ENCODE measurements at regions not wholly inside any gene's neighbourhood (a gene's known extent, or its start where the extent isn't known, plus 50 kb on each side); places are given as distances from the start of the nearest gene placed in this dataset.

DNA sequence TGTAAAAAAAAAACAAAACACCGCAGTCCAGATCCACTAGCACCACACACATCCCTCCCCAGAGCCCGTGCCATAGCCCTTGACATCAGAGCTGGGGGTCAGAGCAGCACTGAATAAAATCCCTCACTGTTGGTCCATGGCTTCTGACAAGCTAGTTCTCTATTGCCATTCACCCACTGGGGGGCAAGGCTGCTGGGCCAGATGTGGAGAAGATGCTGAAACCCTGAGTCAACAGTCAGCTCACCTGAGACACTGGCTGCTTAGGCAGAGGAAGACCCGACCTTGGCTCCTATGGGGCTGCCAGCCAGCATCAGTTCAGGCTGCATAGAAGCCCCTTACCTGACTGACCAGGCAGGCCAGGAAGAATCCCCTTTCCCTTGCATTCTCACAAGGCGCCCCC is 228.2 kb downstream of the SOX9 start:
- Mint-ChIP-seq H3K4me1 (no peaks in the 10 kb centered on the region), H3K27me3 (peaks cover 2% of the 10 kb centered on the region), H3K9me3 (peaks cover 12% of the 10 kb centered on the region), H3K27ac (no peak overlapping the region), H3K36me3 (no peaks in the 10 kb centered on the region), H3K4me3 (no peak overlapping the region)

DNA sequence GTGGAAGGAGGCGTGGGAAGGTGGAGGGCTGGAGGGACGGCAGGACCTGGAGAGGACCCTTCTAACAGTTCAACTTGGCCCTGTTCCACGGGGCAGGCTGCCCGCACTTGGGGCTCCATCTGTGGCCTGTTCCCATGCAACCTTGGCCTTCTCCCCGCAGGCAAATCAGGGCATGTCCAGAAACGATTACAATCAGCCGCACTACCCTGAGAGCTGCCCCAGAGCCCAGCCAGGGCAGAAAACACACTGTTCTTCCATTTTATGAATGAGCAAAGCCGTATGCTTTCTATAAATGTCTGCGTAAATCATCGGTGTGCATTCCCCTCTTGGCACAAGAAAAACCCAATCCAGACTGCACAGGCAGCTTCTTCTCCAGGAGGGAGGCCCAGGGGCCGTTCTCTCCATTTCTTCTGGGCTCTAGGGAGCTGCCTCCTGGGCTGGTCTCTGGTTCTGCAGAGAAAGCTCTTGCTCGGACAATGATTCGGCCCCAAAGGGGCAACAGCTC is 228.7 kb downstream of the SOX9 start:
- peaks cover 16% of the 10 kb centered on the region for H3K9me3 Mint-ChIP-seq
- no peak overlapping the region for H3K27ac Mint-ChIP-seq
- no peak overlapping the region for H3K4me3 Mint-ChIP-seq
- H3K36me3 Mint-ChIP-seq: no peaks in the 10 kb centered on the region
- H3K27me3 Mint-ChIP-seq: peaks cover 2% of the 10 kb centered on the region
- H3K4me1 Mint-ChIP-seq: no peaks in the 10 kb centered on the region

DNA sequence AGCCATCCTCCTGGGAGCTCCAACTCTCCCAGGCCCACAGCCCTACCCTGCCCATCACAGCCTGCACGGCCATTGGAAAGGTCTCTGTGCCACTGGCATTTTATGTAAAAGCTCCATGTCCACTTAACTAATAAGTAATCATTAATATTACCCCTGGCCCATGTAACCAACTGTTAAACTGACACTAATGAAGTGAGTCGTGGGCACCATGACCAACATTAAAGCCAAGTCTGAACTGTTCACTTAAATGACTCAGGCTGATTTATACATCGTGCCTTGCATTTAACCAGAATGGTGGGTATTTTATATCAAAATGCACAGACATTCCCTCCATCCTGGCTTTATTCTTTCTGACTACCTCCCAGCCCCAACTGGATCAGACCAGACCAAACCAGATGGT is 229.3 kb downstream of the SOX9 start:
- Mint-ChIP-seq H3K27ac (no peak overlapping the region), H3K36me3 (no peaks in the 10 kb centered on the region), H3K9me3 (peaks cover 16% of the 10 kb centered on the region), H3K4me3 (no peak overlapping the region), H3K27me3 (peaks cover 2% of the 10 kb centered on the region), H3K4me1 (no peaks in the 10 kb centered on the region)

- Mint-ChIP-seq H3K36me3 (no peaks in the 10 kb centered on the region), H3K4me1 (no peaks in the 10 kb centered on the region), H3K4me3 (no peak overlapping the region), H3K9me3 (peaks cover 16% of the 10 kb centered on the region), H3K27ac (no peak overlapping the region), H3K27me3 (peaks cover 2% of the 10 kb centered on the region)
These were observed 230.5 kb downstream of the SOX9 start for GRCh38 chr17:72351365-72351764.

GRCh38 chr17:72351884-72352346 is 231.1 kb downstream of the SOX9 start:
- Mint-ChIP-seq H3K27me3 (peaks cover 2% of the 10 kb centered on the region), H3K9me3 (peaks cover 16% of the 10 kb centered on the region), H3K36me3 (no peaks in the 10 kb centered on the region), H3K27ac (no peak overlapping the region), H3K4me3 (no peak overlapping the region), H3K4me1 (no peaks in the 10 kb centered on the region)

GRCh38 chr17:72353502-72353901 is 232.7 kb downstream of the SOX9 start:
- H3K36me3 Mint-ChIP-seq: no peaks in the 10 kb centered on the region
- H3K9me3 Mint-ChIP-seq: peaks cover 16% of the 10 kb centered on the region
- H3K4me1 Mint-ChIP-seq: no peaks in the 10 kb centered on the region
- no peak overlapping the region for H3K4me3 Mint-ChIP-seq
- peaks cover 2% of the 10 kb centered on the region for H3K27me3 Mint-ChIP-seq
- no peak overlapping the region for H3K27ac Mint-ChIP-seq

DNA sequence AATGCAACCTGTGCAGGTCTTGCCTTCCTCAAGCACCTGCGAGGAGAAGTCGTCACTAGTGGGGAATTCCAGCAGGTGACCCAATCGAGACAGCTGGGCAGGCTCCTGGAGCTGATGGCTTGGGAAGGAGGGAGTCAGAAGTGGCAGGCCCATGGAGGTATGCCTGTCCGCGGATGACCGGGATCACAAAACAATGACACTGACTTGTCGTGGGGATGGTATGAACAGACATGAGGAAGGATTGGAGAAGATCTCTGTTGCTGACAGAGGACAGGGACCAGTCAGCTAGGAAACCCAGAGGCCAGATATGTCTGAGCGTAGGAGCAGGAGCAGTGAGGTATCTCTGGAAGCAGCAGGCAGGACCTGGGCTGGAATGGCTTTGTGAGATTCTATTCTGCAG is 233.3 kb downstream of the SOX9 start:
- Mint-ChIP-seq H3K4me1 (no peaks in the 10 kb centered on the region), H3K36me3 (no peaks in the 10 kb centered on the region), H3K9me3 (peaks cover 16% of the 10 kb centered on the region), H3K27me3 (peaks cover 2% of the 10 kb centered on the region), H3K27ac (no peak overlapping the region), H3K4me3 (no peak overlapping the region)

- Mint-ChIP-seq H3K27me3 (peaks cover 2% of the 10 kb centered on the region), H3K36me3 (peaks cover 1% of the 10 kb centered on the region)
These were observed 237.0 kb downstream of the SOX9 start for GRCh38 chr17:72357764-72358365.

GRCh38 chr17:72358465-72358864 is 237.6 kb downstream of the SOX9 start:
- Mint-ChIP-seq H3K4me1 (no peaks in the 10 kb centered on the region), H3K9me3 (peaks cover 8% of the 10 kb centered on the region), H3K27ac (no peak overlapping the region), H3K36me3 (peaks cover 1% of the 10 kb centered on the region), H3K27me3 (no peaks in the 10 kb centered on the region), H3K4me3 (no peak overlapping the region)

More at GRCh38 chr17:72357764-72358365, 237.0 kb downstream of the SOX9 start:
- Mint-ChIP-seq H3K9me3 (peaks cover 14% of the 10 kb centered on the region), H3K4me1 (no peaks in the 10 kb centered on the region), H3K4me3 (no peak overlapping the region), H3K27ac (no peak overlapping the region)

DNA sequence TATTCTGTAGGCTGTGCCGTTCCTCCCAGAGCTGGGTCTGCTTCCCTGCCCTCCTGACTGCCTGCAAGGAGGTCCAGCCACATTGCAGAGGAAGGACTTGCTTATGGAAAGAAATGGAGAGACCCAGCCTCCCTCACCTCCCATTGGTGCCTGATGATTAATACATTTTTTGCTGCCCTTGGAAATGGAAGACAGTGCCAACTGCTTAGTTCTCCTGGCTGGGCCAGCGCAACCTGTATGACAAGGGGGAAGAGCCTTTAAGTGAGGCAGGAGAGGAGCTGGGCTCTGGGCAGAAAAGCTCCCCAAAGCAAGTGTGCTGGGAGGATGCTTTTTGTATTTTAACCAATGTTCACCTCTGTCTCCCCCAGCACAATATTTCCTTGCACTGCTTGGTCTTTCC is 238.5 kb downstream of the SOX9 start:
- Mint-ChIP-seq H3K4me1 (no peaks in the 10 kb centered on the region), H3K27ac (no peak overlapping the region), H3K27me3 (no peaks in the 10 kb centered on the region), H3K36me3 (peaks cover 1% of the 10 kb centered on the region), H3K9me3 (peaks cover 1% of the 10 kb centered on the region), H3K4me3 (no peak overlapping the region)

GRCh38 chr17:72359811-72360210 is 239.0 kb downstream of the SOX9 start:
- no peaks in the 10 kb centered on the region for H3K9me3 Mint-ChIP-seq
- H3K36me3 Mint-ChIP-seq: peaks cover 1% of the 10 kb centered on the region
- H3K27me3 Mint-ChIP-seq: no peaks in the 10 kb centered on the region
- no peak overlapping the region for H3K4me3 Mint-ChIP-seq
- H3K4me1 Mint-ChIP-seq: no peaks in the 10 kb centered on the region
- no peak overlapping the region for H3K27ac Mint-ChIP-seq

DNA sequence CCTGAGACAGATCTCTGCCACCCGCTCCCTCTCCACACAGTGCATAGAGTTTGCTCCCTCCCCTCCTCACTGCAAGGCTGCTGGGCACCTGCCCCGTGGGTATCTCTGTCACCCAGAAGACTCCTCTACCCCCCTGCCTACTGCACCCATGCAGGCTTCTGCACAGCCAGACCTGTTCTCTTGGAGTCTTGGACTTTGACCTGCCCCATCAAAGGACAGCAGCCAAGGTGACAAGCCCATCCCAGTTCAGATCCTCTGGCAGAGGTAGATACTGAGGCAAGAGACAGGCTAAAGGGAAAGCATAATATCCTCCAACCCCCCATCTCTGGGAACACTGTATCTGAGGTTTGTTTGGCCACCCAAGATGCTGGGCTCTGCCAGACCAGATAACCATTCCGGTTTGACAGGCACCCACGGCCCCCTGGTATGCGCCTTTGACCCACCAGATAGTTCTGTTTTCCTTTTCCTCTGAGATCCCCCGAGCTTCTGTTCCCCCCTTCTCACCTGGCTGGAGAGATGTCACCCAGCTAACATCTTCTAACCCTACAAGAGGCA is 239.6 kb downstream of the SOX9 start:
- H3K4me1 Mint-ChIP-seq: no peaks in the 10 kb centered on the region
- H3K27me3 Mint-ChIP-seq: no peaks in the 10 kb centered on the region
- no peak overlapping the region for H3K4me3 Mint-ChIP-seq
- no peak overlapping the region for H3K27ac Mint-ChIP-seq
- peaks cover 1% of the 10 kb centered on the region for H3K36me3 Mint-ChIP-seq
- no peaks in the 10 kb centered on the region for H3K9me3 Mint-ChIP-seq

GRCh38 chr17:72361892-72362291 is 241.1 kb downstream of the SOX9 start:
- peaks cover 1% of the 10 kb centered on the region for H3K36me3 Mint-ChIP-seq
- H3K27me3 Mint-ChIP-seq: no peaks in the 10 kb centered on the region
- no peaks in the 10 kb centered on the region for H3K4me1 Mint-ChIP-seq
- no peaks in the 10 kb centered on the region for H3K9me3 Mint-ChIP-seq
- H3K27ac Mint-ChIP-seq: no peak overlapping the region
- no peak overlapping the region for H3K4me3 Mint-ChIP-seq

DNA sequence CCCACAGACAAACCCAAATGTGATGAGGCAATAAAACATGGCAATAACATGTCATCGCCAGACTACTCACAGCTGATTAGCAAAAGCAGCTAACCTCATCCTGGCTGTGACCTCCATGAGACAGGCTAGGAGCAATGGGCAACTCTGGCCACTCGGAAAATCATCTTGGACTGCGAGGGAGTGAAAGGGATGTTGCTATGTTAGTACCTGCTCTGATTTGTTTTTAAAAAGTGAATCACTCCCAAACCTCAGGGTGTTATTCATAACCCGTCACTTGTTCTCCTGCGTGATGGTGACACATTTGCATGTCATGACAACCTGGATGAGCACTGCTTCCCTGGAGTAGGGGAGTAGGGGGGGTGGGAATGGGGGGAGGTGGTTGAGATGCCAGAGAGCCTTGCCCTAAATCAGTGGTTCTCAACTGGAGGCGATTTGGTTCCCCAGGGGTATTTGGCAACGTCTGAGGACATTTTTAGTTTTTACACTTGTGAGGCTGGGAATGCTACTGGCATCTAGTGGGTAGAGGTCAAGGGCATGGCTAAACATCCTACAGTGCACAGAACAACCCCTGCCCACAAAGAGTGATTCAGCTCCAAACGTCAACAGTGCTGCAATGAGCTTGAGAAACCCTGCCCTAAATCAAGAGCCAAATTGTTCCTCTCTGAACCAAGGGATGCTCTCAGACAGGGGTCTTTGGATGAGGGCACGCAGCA is 241.7 kb downstream of the SOX9 start:
- H3K4me1 Mint-ChIP-seq: no peaks in the 10 kb centered on the region
- no peak overlapping the region for H3K4me3 Mint-ChIP-seq
- H3K36me3 Mint-ChIP-seq: peaks cover 1% of the 10 kb centered on the region
- H3K9me3 Mint-ChIP-seq: no peaks in the 10 kb centered on the region
- H3K27me3 Mint-ChIP-seq: no peaks in the 10 kb centered on the region
- H3K27ac Mint-ChIP-seq: no peak overlapping the region

GRCh38 chr17:72363089-72363610 is 242.3 kb downstream of the SOX9 start:
- Mint-ChIP-seq H3K9me3 (no peaks in the 10 kb centered on the region), H3K27ac (no peak overlapping the region), H3K4me3 (no peak overlapping the region), H3K27me3 (no peaks in the 10 kb centered on the region), H3K36me3 (peaks cover 1% of the 10 kb centered on the region), H3K4me1 (no peaks in the 10 kb centered on the region)

DNA sequence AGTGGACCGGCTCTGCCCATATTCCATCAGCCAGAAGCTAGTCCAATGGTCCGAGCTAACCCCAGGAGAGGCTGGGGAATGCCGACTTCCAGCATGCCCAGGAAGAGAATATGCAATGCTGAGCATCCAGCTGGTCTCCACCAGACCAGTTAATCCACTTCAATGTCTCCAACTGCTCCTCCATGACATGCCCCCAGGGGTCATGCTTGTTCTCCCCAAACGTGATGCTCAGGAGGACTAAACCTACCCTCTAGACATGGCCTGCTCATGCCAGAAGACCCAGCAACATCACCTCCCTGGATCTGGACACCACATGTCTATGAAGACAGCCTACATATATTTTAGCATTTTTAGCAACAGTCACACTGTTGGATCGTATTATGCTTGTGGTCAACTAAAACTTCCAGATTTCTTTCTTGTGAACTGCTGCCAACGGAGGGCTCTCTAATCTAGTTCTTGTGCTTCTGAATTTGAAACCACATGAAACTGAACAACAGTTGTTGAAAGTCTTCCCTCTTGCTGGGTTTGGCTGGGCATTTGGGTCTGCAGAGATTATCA is 245.1 kb downstream of the SOX9 start:
- Mint-ChIP-seq H3K4me3 (no peak overlapping the region), H3K27ac (no peak overlapping the region), H3K27me3 (no peaks in the 10 kb centered on the region), H3K9me3 (no peaks in the 10 kb centered on the region), H3K36me3 (peaks cover 1% of the 10 kb centered on the region), H3K4me1 (no peaks in the 10 kb centered on the region)

All from activated naive CD4-positive, alpha-beta T cell treated with anti-CD3 and anti-CD28 coated beads, Interleukin-2, amount 50 U/mL, for 24 hours (primary cell).